GM12878 (cell line): ENCODE measurements at regions not wholly inside any gene's neighbourhood (a gene's known extent, or its start where the extent isn't known, plus 50 kb on each side); places are given as distances from the start of the nearest gene placed in this dataset.

Source experiments
- BACH1 ChIP-seq: fragments of 450-650 bp; IDR thresholded peaks from 2 replicates; pipeline ENCODE4 v1.6.1; 2017; ENCODE audit warnings: mild to moderate bottlenecking, borderline replicate concordance
- BRCA1 ChIP-seq: IDR thresholded peaks from 2 replicates; pipeline ENCODE4 v1.6.1; 2011; ENCODE audit warnings: low read depth, low read length, improper control_type of control experiment
- ETV6 ChIP-seq, 2 experiments: fragments of 450-650 bp in 1 of 2; IDR thresholded peaks in 1 of 2; conservative IDR thresholded peaks in 1 of 2; 2 replicates each; pipeline ENCODE4 v1.6.1; 2014; ENCODE audit warnings: antibody characterized with exemption in 1 of 2, borderline replicate concordance in 1 of 2, low read depth in 1 of 2, mild to moderate bottlenecking in 1 of 2, moderate library complexity in 1 of 2
- GABPA ChIP-seq: IDR thresholded peaks from 2 replicates; pipeline ENCODE4 v1.6.1; 2014; ENCODE audit warnings: antibody characterized with exemption, low read depth, mild to moderate bottlenecking, inconsistent platforms
- GATAD2B ChIP-seq: fragments of 450-650 bp; conservative IDR thresholded peaks from 2 replicates; pipeline ENCODE4 v1.6.1; 2017; ENCODE audit warnings: low read depth, mild to moderate bottlenecking, moderate library complexity
- HDAC6 ChIP-seq: fragments of 200-600 bp; sonication (generic); IDR thresholded peaks from one replicate; pipeline ENCODE4 v1.8.0; 2017; ENCODE audit warnings: antibody characterized with exemption; ENCODE audit not compliant: unreplicated experiment
- MEF2A ChIP-seq: IDR thresholded peaks from 2 replicates; pipeline ENCODE4 v1.6.1; 2011; ENCODE audit warnings: low read depth, mild to moderate bottlenecking, low read length, moderate library complexity; ENCODE audit not compliant: insufficient read depth
- NR2C1 ChIP-seq: fragments of 450-650 bp; IDR thresholded peaks from 2 replicates; pipeline ENCODE4 v1.6.1; 2017; ENCODE audit warnings: antibody characterized with exemption, mild to moderate bottlenecking, moderate library complexity
- RAD21 ChIP-seq: IDR thresholded peaks from 2 replicates; pipeline ENCODE4 v1.6.1; 2011; ENCODE audit warnings: mild to moderate bottlenecking, low read depth, low read length, moderate library complexity; ENCODE audit not compliant: insufficient read depth
- RB1 ChIP-seq: fragments of 450-650 bp; formaldehyde crosslinking; IDR thresholded peaks from 2 replicates; pipeline ENCODE4 v1.6.1; 2017; ENCODE audit warnings: mild to moderate bottlenecking, borderline replicate concordance
- SPI1 ChIP-seq: IDR thresholded peaks from 2 replicates; pipeline ENCODE4 v1.6.1; 2011; ENCODE audit warnings: low read depth, mild to moderate bottlenecking, low read length, moderate library complexity, borderline replicate concordance; ENCODE audit not compliant: insufficient read depth
- SREBF2 ChIP-seq: IDR thresholded peaks from 2 replicates; pipeline ENCODE4 v1.6.1; 2012; ENCODE audit warnings: mild to moderate bottlenecking, low read length
- TARDBP ChIP-seq: IDR thresholded peaks from 2 replicates; pipeline ENCODE4 v1.6.1; 2016; ENCODE audit warnings: borderline replicate concordance
- ZSCAN29 ChIP-seq: fragments of 450-650 bp; IDR thresholded peaks from 2 replicates; pipeline ENCODE4 v1.6.1; 2017; ENCODE audit warnings: mild to moderate bottlenecking, moderate library complexity
- TF ChIP-seq, protein P1 (sequence below), 3 experiments: IDR thresholded peaks in 2 of 3; conservative IDR thresholded peaks in 1 of 3; 2 replicates each; pipeline ENCODE4 v1.5.1; 2011; ENCODE audit warnings: low read depth in 3 of 3, low read length in 3 of 3, mild to moderate bottlenecking in 3 of 3, control low read depth in 2 of 3, moderate library complexity in 2 of 3, inconsistent platforms in 1 of 3, mixed read lengths in 1 of 3; ENCODE audit not compliant: control insufficient read depth in 2 of 3, insufficient read depth in 1 of 3; ENCODE audit errors: extremely low read depth in 1 of 3
- TF ChIP-seq, protein P2 (sequence below): fragments of 450-650 bp; IDR thresholded peaks from 2 replicates; pipeline ENCODE4 v1.6.1; 2017; ENCODE audit warnings: mild to moderate bottlenecking, moderate library complexity
- TF ChIP-seq, protein P3 (sequence below): fragments of 450-650 bp; formaldehyde crosslinking; IDR thresholded peaks from 2 replicates; pipeline ENCODE4 v1.5.0; 2022; ENCODE audit warnings: mild to moderate bottlenecking, missing genetic modification characterization
- TF ChIP-seq, protein P4 (sequence below): fragments of 450-650 bp; IDR thresholded peaks from 2 replicates; pipeline ENCODE4 v1.6.1; 2016; ENCODE audit warnings: mild to moderate bottlenecking

DNA sequence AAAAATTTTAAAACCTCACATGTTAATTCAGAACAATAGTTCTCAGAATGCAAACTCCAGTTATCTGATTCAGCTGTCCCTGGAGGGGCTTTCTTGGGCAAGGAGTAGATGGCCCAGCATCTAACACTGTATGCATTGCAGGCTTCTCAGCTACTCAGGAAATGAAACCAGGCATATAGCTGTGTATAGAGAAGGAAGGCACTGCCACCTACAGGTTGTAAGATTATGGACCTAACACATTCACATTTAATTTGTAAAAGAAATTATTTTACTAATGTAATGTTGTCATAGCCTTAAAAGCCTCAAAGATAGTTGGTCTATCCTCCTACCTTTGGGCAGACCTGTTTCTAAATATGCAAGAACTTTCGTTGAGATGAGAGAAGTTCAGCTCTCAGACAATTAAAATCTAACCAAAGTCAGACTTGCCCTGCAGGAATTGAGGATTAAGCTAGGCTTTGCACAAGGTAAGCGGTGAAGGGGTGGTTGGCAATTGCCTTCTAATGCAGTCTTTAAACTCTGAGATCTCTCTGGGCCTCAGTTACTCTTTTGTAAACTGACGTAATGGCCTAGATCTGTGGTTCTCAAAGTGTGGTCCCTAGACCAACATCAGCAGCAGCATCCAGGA, 132.8 kb upstream of the SLC24A5 start (continued):
- TF ChIP-seq GABPA, result no peak
- no peak for TF ChIP-seq TARDBP
- no peak for TF ChIP-seq BRCA1
- no peak for TF ChIP-seq BACH1
- TF ChIP-seq, protein P1, sequence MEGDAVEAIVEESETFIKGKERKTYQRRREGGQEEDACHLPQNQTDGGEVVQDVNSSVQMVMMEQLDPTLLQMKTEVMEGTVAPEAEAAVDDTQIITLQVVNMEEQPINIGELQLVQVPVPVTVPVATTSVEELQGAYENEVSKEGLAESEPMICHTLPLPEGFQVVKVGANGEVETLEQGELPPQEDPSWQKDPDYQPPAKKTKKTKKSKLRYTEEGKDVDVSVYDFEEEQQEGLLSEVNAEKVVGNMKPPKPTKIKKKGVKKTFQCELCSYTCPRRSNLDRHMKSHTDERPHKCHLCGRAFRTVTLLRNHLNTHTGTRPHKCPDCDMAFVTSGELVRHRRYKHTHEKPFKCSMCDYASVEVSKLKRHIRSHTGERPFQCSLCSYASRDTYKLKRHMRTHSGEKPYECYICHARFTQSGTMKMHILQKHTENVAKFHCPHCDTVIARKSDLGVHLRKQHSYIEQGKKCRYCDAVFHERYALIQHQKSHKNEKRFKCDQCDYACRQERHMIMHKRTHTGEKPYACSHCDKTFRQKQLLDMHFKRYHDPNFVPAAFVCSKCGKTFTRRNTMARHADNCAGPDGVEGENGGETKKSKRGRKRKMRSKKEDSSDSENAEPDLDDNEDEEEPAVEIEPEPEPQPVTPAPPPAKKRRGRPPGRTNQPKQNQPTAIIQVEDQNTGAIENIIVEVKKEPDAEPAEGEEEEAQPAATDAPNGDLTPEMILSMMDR (IDR thresholded peaks at IDR 0.05 in 2 of 3, conservative IDR thresholded peaks at IDR 0.05 in 1 of 3; ENCODE audit: control insufficient read depth in 2 of 3, extremely low read depth in 1 of 3, insufficient read depth in 1 of 3, low read depth in 3 of 3, low read length in 3 of 3), result peak; percentile 46 to 80 (median 59); a peak in 5 of 6 replicates
- no peak for TF ChIP-seq NR2C1
- no peak for TF ChIP-seq ZSCAN29
- TF ChIP-seq ETV6 (conservative IDR thresholded peaks at IDR 0.05 in 1 of 2, IDR thresholded peaks at IDR 0.05 in 1 of 2; ENCODE audit: borderline replicate concordance in 1 of 2, low read depth in 1 of 2), result no peak
- no peak for TF ChIP-seq GATAD2B
- TF ChIP-seq, protein P2, sequence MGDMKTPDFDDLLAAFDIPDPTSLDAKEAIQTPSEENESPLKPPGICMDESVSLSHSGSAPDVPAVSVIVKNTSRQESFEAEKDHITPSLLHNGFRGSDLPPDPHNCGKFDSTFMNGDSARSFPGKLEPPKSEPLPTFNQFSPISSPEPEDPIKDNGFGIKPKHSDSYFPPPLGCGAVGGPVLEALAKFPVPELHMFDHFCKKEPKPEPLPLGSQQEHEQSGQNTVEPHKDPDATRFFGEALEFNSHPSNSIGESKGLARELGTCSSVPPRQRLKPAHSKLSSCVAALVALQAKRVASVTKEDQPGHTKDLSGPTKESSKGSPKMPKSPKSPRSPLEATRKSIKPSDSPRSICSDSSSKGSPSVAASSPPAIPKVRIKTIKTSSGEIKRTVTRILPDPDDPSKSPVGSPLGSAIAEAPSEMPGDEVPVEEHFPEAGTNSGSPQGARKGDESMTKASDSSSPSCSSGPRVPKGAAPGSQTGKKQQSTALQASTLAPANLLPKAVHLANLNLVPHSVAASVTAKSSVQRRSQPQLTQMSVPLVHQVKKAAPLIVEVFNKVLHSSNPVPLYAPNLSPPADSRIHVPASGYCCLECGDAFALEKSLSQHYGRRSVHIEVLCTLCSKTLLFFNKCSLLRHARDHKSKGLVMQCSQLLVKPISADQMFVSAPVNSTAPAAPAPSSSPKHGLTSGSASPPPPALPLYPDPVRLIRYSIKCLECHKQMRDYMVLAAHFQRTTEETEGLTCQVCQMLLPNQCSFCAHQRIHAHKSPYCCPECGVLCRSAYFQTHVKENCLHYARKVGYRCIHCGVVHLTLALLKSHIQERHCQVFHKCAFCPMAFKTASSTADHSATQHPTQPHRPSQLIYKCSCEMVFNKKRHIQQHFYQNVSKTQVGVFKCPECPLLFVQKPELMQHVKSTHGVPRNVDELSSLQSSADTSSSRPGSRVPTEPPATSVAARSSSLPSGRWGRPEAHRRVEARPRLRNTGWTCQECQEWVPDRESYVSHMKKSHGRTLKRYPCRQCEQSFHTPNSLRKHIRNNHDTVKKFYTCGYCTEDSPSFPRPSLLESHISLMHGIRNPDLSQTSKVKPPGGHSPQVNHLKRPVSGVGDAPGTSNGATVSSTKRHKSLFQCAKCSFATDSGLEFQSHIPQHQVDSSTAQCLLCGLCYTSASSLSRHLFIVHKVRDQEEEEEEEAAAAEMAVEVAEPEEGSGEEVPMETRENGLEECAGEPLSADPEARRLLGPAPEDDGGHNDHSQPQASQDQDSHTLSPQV, result no peak
- peak; percentile 95 for TF ChIP-seq RAD21
- TF ChIP-seq, protein P3, sequence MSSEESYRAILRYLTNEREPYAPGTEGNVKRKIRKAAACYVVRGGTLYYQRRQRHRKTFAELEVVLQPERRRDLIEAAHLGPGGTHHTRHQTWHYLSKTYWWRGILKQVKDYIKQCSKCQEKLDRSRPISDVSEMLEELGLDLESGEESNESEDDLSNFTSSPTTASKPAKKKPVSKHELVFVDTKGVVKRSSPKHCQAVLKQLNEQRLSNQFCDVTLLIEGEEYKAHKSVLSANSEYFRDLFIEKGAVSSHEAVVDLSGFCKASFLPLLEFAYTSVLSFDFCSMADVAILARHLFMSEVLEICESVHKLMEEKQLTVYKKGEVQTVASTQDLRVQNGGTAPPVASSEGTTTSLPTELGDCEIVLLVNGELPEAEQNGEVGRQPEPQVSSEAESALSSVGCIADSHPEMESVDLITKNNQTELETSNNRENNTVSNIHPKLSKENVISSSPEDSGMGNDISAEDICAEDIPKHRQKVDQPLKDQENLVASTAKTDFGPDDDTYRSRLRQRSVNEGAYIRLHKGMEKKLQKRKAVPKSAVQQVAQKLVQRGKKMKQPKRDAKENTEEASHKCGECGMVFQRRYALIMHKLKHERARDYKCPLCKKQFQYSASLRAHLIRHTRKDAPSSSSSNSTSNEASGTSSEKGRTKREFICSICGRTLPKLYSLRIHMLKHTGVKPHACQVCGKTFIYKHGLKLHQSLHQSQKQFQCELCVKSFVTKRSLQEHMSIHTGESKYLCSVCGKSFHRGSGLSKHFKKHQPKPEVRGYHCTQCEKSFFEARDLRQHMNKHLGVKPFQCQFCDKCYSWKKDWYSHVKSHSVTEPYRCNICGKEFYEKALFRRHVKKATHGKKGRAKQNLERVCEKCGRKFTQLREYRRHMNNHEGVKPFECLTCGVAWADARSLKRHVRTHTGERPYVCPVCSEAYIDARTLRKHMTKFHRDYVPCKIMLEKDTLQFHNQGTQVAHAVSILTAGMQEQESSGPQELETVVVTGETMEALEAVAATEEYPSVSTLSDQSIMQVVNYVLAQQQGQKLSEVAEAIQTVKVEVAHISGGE (CRISPR knock-in tag), result no peak
- no peak for TF ChIP-seq SREBF2
- TF ChIP-seq SPI1, result peak; percentile 45; the same call in 1 of the 2 replicates
- no peak for TF ChIP-seq HDAC6
- TF ChIP-seq RB1, result no peak
- no peak for TF ChIP-seq MEF2A
- TF ChIP-seq, protein P4, sequence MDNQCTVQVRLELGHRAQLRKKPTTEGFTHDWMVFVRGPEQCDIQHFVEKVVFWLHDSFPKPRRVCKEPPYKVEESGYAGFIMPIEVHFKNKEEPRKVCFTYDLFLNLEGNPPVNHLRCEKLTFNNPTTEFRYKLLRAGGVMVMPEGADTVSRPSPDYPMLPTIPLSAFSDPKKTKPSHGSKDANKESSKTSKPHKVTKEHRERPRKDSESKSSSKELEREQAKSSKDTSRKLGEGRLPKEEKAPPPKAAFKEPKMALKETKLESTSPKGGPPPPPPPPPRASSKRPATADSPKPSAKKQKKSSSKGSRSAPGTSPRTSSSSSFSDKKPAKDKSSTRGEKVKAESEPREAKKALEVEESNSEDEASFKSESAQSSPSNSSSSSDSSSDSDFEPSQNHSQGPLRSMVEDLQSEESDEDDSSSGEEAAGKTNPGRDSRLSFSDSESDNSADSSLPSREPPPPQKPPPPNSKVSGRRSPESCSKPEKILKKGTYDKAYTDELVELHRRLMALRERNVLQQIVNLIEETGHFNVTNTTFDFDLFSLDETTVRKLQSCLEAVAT, result no peak
